ENCODE measurements at regions not wholly inside any gene's neighbourhood (a gene's known extent, or its start where the extent isn't known, plus 50 kb on each side); places are given as distances from the start of the nearest gene placed in this dataset.

DNA sequence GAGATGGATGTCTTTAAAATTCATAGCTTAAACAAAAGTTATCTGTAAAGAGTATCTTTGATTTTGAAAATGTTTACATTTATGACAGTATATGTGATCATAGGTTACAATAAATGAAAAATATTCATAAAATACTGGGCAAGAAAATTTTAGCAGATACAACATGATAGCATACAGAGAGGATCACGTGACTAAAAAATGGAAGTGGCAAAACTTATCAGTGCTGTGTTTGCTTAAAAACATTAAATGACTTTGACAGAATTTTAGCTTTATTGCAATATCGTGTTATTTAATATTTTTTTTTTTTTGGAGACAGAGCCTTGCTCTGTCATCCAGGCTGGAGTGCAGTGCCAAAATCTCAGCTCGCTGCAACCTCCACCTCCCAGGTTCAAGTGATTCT is 2294.1 kb downstream of the NCAM2 start:
- TF ChIP-seq, protein P1, sequence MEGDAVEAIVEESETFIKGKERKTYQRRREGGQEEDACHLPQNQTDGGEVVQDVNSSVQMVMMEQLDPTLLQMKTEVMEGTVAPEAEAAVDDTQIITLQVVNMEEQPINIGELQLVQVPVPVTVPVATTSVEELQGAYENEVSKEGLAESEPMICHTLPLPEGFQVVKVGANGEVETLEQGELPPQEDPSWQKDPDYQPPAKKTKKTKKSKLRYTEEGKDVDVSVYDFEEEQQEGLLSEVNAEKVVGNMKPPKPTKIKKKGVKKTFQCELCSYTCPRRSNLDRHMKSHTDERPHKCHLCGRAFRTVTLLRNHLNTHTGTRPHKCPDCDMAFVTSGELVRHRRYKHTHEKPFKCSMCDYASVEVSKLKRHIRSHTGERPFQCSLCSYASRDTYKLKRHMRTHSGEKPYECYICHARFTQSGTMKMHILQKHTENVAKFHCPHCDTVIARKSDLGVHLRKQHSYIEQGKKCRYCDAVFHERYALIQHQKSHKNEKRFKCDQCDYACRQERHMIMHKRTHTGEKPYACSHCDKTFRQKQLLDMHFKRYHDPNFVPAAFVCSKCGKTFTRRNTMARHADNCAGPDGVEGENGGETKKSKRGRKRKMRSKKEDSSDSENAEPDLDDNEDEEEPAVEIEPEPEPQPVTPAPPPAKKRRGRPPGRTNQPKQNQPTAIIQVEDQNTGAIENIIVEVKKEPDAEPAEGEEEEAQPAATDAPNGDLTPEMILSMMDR (IDR thresholded peaks at IDR 0.05), result no peak
- DNase-seq (no peak), ATAC-seq (no peak)
- peaks cover 25% of the 10 kb centered on the region for H3K9me3 ChIP-seq
- H3K4me3 ChIP-seq, result no peak overlapping the region
- intact Hi-C loops (cut with DNase I, micrococcal nuclease), result no loop called here
- no peaks in the 10 kb centered on the region for H3K36me3 ChIP-seq (ENCODE audit: low read depth)
- H3K4me1 ChIP-seq (ENCODE audit: low read depth), result no peaks in the 10 kb centered on the region

DNA sequence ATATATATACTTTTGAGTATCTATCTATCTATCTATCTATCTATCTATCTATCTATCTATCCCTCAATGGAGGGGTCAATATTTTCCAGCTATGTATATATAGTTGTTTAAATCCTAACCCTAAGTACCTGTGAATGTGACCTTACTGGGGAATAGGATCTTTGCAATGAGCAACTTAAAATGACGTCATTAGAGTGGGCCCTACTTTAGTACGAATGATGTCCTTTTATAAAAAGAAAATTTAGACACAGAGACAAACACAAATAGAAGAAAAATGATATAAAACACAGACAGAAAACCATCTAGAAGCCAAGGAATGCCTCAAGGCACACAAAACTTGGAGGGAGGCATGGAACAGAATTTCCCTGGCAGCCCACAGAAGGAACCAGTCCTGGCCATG is 2283.7 kb downstream of the NCAM2 start:
- ATAC-seq (no peak), DNase-seq (no peak)
- intact Hi-C loops (cut with DNase I, micrococcal nuclease), result no loop called here
- Histone ChIP-seq H3K36me3 (ENCODE audit: low read depth) (no peaks in the 10 kb centered on the region), H3K4me1 (ENCODE audit: low read depth) (no peaks in the 10 kb centered on the region), H3K9me3 (peaks cover 46% of the 10 kb centered on the region), H3K4me3 (no peak overlapping the region)
- TF ChIP-seq, protein P1 (IDR thresholded peaks at IDR 0.05), result no peak

DNA sequence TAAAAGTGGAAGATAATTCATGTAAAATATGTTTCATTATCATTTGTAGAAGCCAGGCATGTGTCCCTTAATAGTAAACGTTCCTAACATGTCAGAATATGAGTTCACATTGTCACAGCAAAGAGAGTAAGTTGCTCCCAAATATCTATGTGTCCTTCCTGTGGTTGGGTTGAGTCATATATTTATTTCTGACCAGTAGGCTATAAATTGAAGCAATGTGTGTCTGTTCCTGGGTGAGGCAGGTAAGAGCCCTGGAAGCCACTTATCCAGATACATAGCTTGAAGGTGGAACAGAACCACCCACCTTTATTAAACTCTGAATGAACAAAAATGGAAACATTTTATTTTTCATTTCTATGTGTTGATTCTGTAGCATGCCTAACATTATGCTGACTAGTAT is 2251.6 kb downstream of the NCAM2 start:
- intact Hi-C loops (cut with DNase I, micrococcal nuclease), result no loop called here
- H3K4me3 ChIP-seq, result no peak overlapping the region
- no peaks in the 10 kb centered on the region for H3K4me1 ChIP-seq (ENCODE audit: low read depth)
- H3K9me3 ChIP-seq, result peaks cover 31% of the 10 kb centered on the region
- no peak for DNase-seq
- no peak for ATAC-seq
- H3K36me3 ChIP-seq (ENCODE audit: low read depth), result no peaks in the 10 kb centered on the region
- TF ChIP-seq, protein P1 (IDR thresholded peaks at IDR 0.05), result no peak

DNA sequence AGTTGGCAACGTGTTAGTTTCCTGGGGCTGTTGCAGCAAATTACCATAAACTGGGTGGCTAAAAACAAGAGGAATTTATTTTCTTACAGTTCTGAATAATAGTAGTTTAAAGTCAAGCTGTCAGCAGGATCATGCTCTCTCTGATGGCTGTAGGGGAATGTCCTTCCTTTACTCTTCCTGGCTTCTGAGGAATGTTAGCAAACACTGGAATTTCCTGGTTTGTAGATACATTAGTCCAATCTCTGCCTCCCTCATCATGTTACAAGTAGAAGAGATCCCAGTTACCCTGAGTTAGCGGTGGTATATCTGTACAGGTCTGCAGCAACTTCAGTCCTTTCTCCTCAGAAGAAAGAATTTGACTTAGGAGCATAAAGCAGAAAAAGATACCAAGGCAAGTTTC is 2249.1 kb downstream of the NCAM2 start:
- TF ChIP-seq, protein P1 (IDR thresholded peaks at IDR 0.05), result no peak

DNA sequence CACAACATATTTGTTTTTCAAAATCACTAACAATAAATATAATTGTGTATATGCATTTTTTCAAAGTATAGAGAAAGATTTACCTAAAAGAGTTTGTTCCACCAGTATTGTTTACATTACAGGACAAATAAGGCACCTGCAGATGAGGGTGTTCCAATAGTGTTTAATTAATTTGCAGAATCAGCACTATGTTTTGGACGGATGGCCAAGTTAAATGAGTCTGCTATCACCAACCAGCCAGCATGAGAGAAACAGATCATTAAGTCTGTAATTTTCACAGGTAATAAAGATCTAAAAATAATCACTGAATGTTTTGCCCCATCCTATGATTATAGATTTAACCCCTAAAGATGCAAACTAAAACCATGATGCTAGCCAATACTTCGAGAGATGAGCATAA is 2247.0 kb downstream of the NCAM2 start:
- Histone ChIP-seq H3K36me3 (ENCODE audit: low read depth) (no peaks in the 10 kb centered on the region), H3K4me1 (ENCODE audit: low read depth) (no peaks in the 10 kb centered on the region), H3K4me3 (no peak overlapping the region), H3K9me3 (peaks cover 30% of the 10 kb centered on the region)
- TF ChIP-seq, protein P1 (IDR thresholded peaks at IDR 0.05), result no peak
- intact Hi-C loops (cut with DNase I, micrococcal nuclease), result no loop called here
- no peak for DNase-seq
- no peak for ATAC-seq

More for the DNA sequence above, 2249.1 kb downstream of the NCAM2 start:
- H3K4me3 ChIP-seq, result no peak overlapping the region
- DNase-seq (no peak), ATAC-seq (no peak)
- intact Hi-C loops (cut with DNase I, micrococcal nuclease), result no loop called here
- H3K9me3 ChIP-seq, result peaks cover 29% of the 10 kb centered on the region
- H3K4me1 ChIP-seq (ENCODE audit: low read depth), result no peaks in the 10 kb centered on the region
- H3K36me3 ChIP-seq (ENCODE audit: low read depth), result no peaks in the 10 kb centered on the region

DNA sequence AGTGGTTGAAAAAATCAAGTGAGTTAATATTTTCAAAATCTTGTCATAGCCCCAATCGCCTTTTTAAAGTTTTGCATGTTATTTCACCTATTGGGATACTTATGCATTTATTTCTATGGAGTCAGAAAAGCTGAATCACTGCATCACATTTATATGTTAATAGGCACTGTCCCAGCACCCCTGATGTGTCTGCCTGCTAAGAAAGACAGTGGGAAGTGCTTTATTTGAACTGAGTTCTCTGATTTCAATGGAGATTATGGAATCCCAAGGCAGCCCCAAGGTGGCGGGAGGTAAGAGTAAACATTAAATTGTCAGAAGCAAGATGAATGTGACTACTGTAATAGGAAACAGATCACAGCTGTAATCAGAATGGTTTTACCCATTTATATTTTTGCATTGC is 2225.7 kb downstream of the NCAM2 start:
- intact Hi-C loops (cut with DNase I, micrococcal nuclease), result no loop called here
- no peak for ATAC-seq
- Histone ChIP-seq H3K36me3 (ENCODE audit: low read depth) (no peaks in the 10 kb centered on the region), H3K4me1 (ENCODE audit: low read depth) (no peaks in the 10 kb centered on the region), H3K9me3 (peaks cover 35% of the 10 kb centered on the region), H3K4me3 (no peak overlapping the region)
- no peak for DNase-seq
- TF ChIP-seq, protein P1 (IDR thresholded peaks at IDR 0.05), result no peak

Data from mucosa of descending colon (tissue), 3 donors.